OCI-LY7 (cell line): ENCODE measurements at regions not wholly inside any gene's neighbourhood (a gene's known extent, or its start where the extent isn't known, plus 50 kb on each side); places are given as distances from the start of the nearest gene placed in this dataset.

ENCODE experiments used
- BruUV-seq: library from RNA; stranded (reverse); fragments of 400-500 nt; replicated peaks from 2 replicates; lab custom pipeline; 2021; lab: Mats Ljungman, UMichigan
- CTCF ChIA-PET: fragments of 300-600 bp; sonication (Branson Sonifier 250); formaldehyde crosslinking; loops from one replicate; lab custom pipeline; 2022; ENCODE audit warnings: antibody characterized with exemption; ENCODE audit not compliant: unreplicated experiment; lab: Charles Lee
- POLR2A ChIA-PET: fragments of 300-600 bp; sonication (Branson Sonifier 250); formaldehyde crosslinking; loops from one replicate; lab custom pipeline; 2022; ENCODE audit warnings: antibody characterized with exemption; lab: Charles Lee
- DNase-seq: peaks from one replicate; pipeline ENCODE4 v3.0.0-alpha.2; 2015; ENCODE audit warnings: low spot score
- H2AFZ ChIP-seq: fragments of 200-600 bp; sonication (generic), shearing (Covaris generic); 2 replicates; pipeline ENCODE4 v1.6.1; 2014; ENCODE audit warnings: mild to moderate bottlenecking, antibody characterized with exemption, low read length, moderate library complexity
- H3K27ac ChIP-seq: fragments of 200-600 bp; sonication (generic); 2 replicates; pipeline ENCODE4 v1.5.1; 2014; ENCODE audit warnings: mixed run types, low read depth, mild to moderate bottlenecking, moderate library complexity, low read length, inconsistent platforms; ENCODE audit not compliant: poor library complexity, severe bottlenecking
- H3K36me3 ChIP-seq: fragments of 200-600 bp; sonication (generic); 2 replicates; pipeline ENCODE4 v1.6.1; 2014; ENCODE audit warnings: mild to moderate bottlenecking, antibody characterized with exemption, low read length, moderate library complexity, mixed read lengths; ENCODE audit not compliant: insufficient read depth
- H3K4me1 ChIP-seq: fragments of 200-600 bp; sonication (generic); 2 replicates; pipeline ENCODE4 v1.5.1; 2014; ENCODE audit warnings: mild to moderate bottlenecking, low read length; ENCODE audit not compliant: insufficient read depth, poor library complexity, severe bottlenecking
- H3K4me2 ChIP-seq: fragments of 200-600 bp; sonication (generic); 2 replicates; pipeline ENCODE4 v1.6.1; 2014; ENCODE audit warnings: mild to moderate bottlenecking, low read length
- H3K4me3 ChIP-seq: fragments of 200-600 bp; sonication (generic); 2 replicates; pipeline ENCODE4 v1.5.1; 2014; ENCODE audit warnings: mild to moderate bottlenecking, low read depth, low read length; ENCODE audit not compliant: poor library complexity, severe bottlenecking
- H3K79me2 ChIP-seq: fragments of 200-600 bp; sonication (generic); 2 replicates; pipeline ENCODE4 v1.6.1; 2016; ENCODE audit warnings: low read depth, mild to moderate bottlenecking, low read length, moderate library complexity, mixed read lengths; ENCODE audit not compliant: insufficient read depth
- H3K9me2 ChIP-seq: fragments of 200-600 bp; sonication (generic); 2 replicates; pipeline ENCODE4 v1.6.1; 2016; ENCODE audit warnings: mild to moderate bottlenecking, low read length, mixed read lengths; ENCODE audit not compliant: insufficient read depth
- H3K9me3 ChIP-seq: fragments of 200-600 bp; sonication (generic); 2 replicates; pipeline ENCODE4 v1.6.1; 2014; ENCODE audit warnings: mild to moderate bottlenecking, mixed run types, low read length, mixed read lengths
- H4K20me1 ChIP-seq: fragments of 200-600 bp; sonication (generic); 2 replicates; pipeline ENCODE4 v1.6.1; 2014; ENCODE audit warnings: mild to moderate bottlenecking, antibody characterized with exemption, low read length, moderate library complexity, mixed read lengths; ENCODE audit not compliant: insufficient read depth
- CTCF ChIP-seq: fragments of 200-600 bp; sonication (generic); conservative IDR thresholded peaks from 2 replicates; pipeline ENCODE4 v1.5.1; 2014; ENCODE audit warnings: mild to moderate bottlenecking, antibody characterized with exemption, low read length, moderate library complexity, mixed read lengths
- EZH2phosphoT487 ChIP-seq: fragments of 200-600 bp; sonication (generic); IDR thresholded peaks from 2 replicates; pipeline ENCODE4 v1.6.1; 2018; ENCODE audit warnings: low read depth, borderline replicate concordance, mild to moderate bottlenecking, mixed run types, antibody characterized with exemption, low read length, moderate library complexity, mixed read lengths
- intact Hi-C: fragments of 100-400 bp; cut with micrococcal nuclease; formaldehyde crosslinking; loops from one replicate; pipeline ENCODE4 v1.10.0; 2022; ENCODE audit not compliant: unreplicated experiment

DNA sequence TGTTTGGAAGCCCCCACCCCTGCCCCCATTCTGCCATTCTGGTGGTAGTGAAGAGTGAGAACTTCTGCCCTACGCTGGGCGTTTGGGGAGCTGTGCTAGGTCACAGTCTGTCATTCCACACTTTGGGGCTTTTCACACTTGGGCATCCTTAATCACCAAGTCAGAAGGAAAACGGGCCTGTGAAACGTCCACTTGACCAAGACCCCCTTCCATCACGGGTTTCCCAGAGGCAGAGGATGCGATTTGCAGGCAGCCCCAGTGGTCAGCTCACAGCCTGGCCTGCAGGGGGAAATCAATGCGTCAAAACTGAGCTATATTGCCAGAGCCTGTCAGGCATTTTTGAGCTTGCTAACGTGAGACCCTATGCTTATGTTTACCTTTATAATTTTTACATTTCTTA lies 663.3 kb upstream of the MGMT start:
- Histone ChIP-seq H3K4me3 (no peak overlapping the region), H4K20me1 (no peaks in the 10 kb centered on the region), H3K36me3 (no peaks in the 10 kb centered on the region), H3K4me2 (no peak overlapping the region), H3K9me3 (no peaks in the 10 kb centered on the region), H3K27ac (no peak overlapping the region), H2AFZ (no peak overlapping the region), H3K9me2 (no peaks in the 10 kb centered on the region), H3K4me1 (no peaks in the 10 kb centered on the region), H3K79me2 (no peaks in the 10 kb centered on the region)
- ChIA-PET POLR2A (no interaction called here), CTCF (no interaction called here)
- intact Hi-C loops, result no loop called here
- no peak for DNase-seq
- TF ChIP-seq EZH2phosphoT487 (no peak), CTCF (no peak)
- no TSS peak for BruUV-seq

DNA sequence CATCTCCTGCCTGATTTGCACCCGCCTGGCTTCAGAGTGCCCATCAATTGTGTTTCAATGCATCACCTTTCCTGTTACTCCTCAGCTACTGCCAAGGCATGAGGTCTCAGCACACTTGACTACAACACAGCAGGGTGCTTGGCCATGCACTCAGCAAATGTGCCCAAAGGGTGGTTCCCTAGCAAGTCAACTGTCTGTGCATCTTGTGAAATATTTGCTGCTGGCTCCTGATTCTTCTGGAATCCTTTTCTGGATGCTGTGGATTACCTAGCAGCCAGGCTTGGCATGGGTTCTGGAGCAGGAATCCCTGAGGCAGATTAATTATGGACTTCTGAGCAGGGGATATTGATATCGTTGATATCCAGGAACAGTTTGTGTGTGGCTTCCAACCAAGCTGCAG lies 662.6 kb upstream of the MGMT start:
- no peak overlapping the region for H3K4me3 ChIP-seq
- H3K27ac ChIP-seq, result no peak overlapping the region
- no peaks in the 10 kb centered on the region for H3K9me2 ChIP-seq
- no peaks in the 10 kb centered on the region for H3K79me2 ChIP-seq
- no peak overlapping the region for H3K4me2 ChIP-seq
- intact Hi-C loops, result no loop called here
- no peaks in the 10 kb centered on the region for H3K36me3 ChIP-seq
- no peak overlapping the region for H2AFZ ChIP-seq
- CTCF ChIA-PET, result no interaction called here
- no peak for DNase-seq
- TF ChIP-seq EZH2phosphoT487 (no peak), CTCF (no peak)
- no peaks in the 10 kb centered on the region for H3K4me1 ChIP-seq
- H3K9me3 ChIP-seq, result no peaks in the 10 kb centered on the region
- BruUV-seq, result no TSS peak
- POLR2A ChIA-PET, result no interaction called here
- H4K20me1 ChIP-seq, result no peaks in the 10 kb centered on the region

- BruUV-seq, result no TSS peak
- Histone ChIP-seq H3K9me3 (no peaks in the 10 kb centered on the region), H4K20me1 (no peaks in the 10 kb centered on the region), H3K36me3 (no peaks in the 10 kb centered on the region), H3K27ac (no peak overlapping the region), H3K4me2 (no peak overlapping the region), H2AFZ (no peak overlapping the region), H3K9me2 (no peaks in the 10 kb centered on the region), H3K4me3 (no peak overlapping the region), H3K79me2 (no peaks in the 10 kb centered on the region), H3K4me1 (no peaks in the 10 kb centered on the region)
- intact Hi-C loops, result no loop called here
- TF ChIP-seq CTCF (no peak), EZH2phosphoT487 (no peak)
- no peak for DNase-seq
- ChIA-PET CTCF (no interaction called here), POLR2A (no interaction called here)
Measured at GRCh38 chr10:128808921-128809440, 658.1 kb upstream of the MGMT start.
